ENCODE measurements at regions not wholly inside any gene's neighbourhood (a gene's known extent, or its start where the extent isn't known, plus 50 kb on each side); places are given as distances from the start of the nearest gene placed in this dataset.
"Not testable (repeated sequence)": the region's sequence is repeated elsewhere in the genome, so short reads cannot be mapped to it uniquely, and the experiment has no call there.

DNA sequence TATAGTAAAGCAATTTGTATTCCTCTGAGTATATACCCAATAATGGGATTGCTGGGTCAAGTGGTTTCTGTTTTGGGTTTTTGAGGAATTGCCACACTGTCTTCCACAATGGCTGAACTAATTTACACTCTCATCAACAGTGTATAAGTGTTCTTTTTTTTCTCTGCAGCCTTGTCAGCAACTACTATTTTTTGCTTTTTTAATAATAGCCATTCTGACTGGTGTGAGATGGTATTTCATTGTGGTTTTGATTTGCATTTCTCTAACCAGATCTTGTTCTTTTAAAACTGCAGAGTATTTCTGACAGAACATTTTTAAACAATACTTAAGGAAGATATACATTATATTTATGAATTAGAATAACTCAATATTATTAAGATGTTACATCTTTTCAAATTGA, 1140.5 kb upstream of the CNTN5 start:
- H3K9me3 Mint-ChIP-seq: peaks cover 1% of the 10 kb centered on the region
- DNase-seq: no peak
- H3K36me3 Mint-ChIP-seq: no peaks in the 10 kb centered on the region
- no peaks in the 10 kb centered on the region for H3K27me3 Mint-ChIP-seq
- no peaks in the 10 kb centered on the region for H3K4me1 Mint-ChIP-seq
- H3K4me3 Mint-ChIP-seq: no peak overlapping the region
- H3K27ac Mint-ChIP-seq: no peak overlapping the region

DNA sequence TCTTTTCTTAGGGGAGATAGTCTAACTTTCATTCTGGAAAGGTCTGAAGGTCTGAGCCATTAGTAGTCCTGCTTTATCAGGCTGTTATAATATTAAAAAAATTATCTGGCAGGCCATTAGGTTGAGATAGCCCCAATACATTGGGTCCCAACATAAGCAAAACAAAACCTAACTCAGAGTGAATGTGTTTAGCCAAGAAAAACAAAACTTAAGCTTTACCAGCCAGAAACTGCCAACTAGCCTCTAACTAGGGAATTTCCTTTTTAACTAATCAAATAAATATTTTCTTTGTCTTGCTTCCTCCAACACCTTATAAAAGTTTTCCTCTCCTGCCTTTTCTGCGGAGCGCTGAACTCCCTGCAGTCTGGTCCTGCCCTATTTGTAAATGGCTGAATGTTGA, 1137.7 kb upstream of the CNTN5 start:
- H3K4me3 Mint-ChIP-seq: no peak overlapping the region
- no peaks in the 10 kb centered on the region for H3K4me1 Mint-ChIP-seq
- no peaks in the 10 kb centered on the region for H3K27me3 Mint-ChIP-seq
- peaks cover 1% of the 10 kb centered on the region for H3K9me3 Mint-ChIP-seq
- no peak overlapping the region for H3K27ac Mint-ChIP-seq
- no peak for DNase-seq
- no peaks in the 10 kb centered on the region for H3K36me3 Mint-ChIP-seq

DNA sequence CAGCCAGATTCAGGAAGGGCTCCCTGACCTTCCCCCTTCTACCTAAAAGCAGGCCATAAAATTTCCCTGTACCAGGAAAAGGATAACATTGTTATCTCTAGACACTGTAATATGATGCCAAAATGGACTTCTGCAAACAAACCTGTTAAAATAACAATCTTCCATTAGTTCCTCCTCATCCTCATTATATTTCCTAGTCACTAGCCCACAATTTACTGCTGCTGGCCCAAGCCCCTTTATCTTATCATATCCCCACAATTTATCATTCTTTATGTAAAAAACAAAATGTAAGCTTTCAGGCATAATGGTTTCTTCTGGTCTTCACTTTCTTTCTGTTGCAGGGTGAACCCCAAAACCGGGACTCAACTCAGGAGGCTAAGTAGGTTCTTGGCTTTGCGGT, 1132.1 kb upstream of the CNTN5 start:
- Mint-ChIP-seq H3K27ac (no peak overlapping the region), H3K4me1 (no peaks in the 10 kb centered on the region), H3K9me3 (no peaks in the 10 kb centered on the region), H3K36me3 (no peaks in the 10 kb centered on the region), H3K4me3 (no peak overlapping the region), H3K27me3 (no peaks in the 10 kb centered on the region)
- no peak for DNase-seq

DNA sequence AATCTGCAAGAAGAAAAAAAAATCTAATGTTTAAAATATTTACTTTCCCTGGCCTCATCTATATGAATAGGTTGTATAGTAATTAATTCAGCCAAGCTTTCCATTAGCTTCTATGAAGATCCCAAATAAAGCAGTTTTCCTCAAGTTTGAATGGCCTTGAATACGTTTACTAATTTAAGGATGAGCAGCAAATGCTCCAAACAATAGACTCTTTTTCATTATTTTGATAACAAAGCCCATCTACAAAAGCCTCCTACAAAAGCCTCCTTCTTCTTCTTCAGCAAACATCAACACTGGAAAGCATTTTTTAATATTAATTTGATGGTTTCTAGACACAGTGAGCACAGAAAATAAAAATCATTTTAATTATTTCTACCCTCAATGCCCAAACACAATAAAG, 1130.3 kb upstream of the CNTN5 start:
- Mint-ChIP-seq H3K9me3 (no peaks in the 10 kb centered on the region), H3K4me1 (no peaks in the 10 kb centered on the region), H3K36me3 (no peaks in the 10 kb centered on the region), H3K4me3 (no peak overlapping the region), H3K27ac (no peak overlapping the region), H3K27me3 (no peaks in the 10 kb centered on the region)
- DNase-seq: no peak

DNA sequence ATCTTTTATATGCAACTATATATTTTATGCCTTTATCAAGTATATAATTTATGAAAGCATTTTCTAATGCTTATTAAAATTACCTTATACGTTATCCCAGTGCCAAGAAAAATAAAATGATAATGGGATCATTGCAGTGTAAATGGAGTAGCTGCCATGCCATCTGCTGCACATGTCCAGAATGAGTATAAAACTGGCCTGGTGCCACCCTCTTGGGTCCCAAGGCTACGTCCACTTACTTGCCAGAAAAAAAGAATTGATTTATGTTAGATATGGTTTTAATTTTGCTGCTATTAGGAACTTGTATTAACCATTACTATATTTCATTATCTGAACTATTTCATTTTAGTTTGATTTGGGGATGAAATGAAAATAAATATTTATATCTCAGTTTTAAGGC, 1127.1 kb upstream of the CNTN5 start:
- Mint-ChIP-seq H3K4me3 (no peak overlapping the region), H3K27me3 (no peaks in the 10 kb centered on the region), H3K9me3 (no peaks in the 10 kb centered on the region), H3K27ac (no peak overlapping the region), H3K36me3 (no peaks in the 10 kb centered on the region), H3K4me1 (no peaks in the 10 kb centered on the region)
- no peak for DNase-seq

DNA sequence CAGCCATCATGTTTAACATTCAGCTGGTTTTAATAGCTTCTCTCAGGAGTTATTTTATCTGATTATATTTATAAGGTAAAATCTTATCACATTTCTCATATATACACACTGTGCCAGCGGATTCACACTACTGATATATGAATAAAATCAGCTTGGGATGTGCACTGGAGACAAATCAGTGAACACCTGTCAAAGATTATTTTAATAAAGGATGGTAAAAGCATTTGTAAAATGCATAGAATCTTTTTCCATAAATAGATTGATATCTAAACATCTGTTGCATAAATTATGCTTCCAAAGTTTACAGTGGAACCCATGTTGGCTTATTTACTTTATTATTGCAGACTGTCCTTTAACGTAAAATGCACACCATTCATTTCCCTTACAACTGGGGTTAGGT, 1125.8 kb upstream of the CNTN5 start:
- DNase-seq: no peak
- no peaks in the 10 kb centered on the region for H3K4me1 Mint-ChIP-seq
- H3K4me3 Mint-ChIP-seq: no peak overlapping the region
- no peaks in the 10 kb centered on the region for H3K27me3 Mint-ChIP-seq
- no peaks in the 10 kb centered on the region for H3K9me3 Mint-ChIP-seq
- H3K27ac Mint-ChIP-seq: no peak overlapping the region
- no peaks in the 10 kb centered on the region for H3K36me3 Mint-ChIP-seq

DNA sequence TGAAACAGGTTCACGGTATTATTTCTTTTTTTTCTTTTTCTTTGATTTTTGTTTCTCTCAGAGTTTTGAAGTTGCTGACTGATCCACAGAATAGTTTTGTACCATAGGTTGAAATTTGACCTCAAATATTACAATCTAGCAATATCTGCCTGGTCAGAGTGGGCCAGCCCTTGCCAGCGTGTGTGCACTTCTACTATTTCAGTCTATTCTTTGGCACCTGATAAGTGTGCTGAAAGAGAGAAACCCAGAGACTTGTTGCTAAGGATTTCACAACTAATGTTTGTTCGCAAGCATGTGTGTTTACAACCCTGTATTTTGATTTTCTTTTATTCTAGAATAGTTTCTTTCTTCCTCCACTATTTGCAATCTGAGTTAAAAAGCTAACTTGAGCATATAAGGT, 1125.2 kb upstream of the CNTN5 start:
- Mint-ChIP-seq H3K4me3 (no peak overlapping the region), H3K9me3 (no peaks in the 10 kb centered on the region), H3K36me3 (no peaks in the 10 kb centered on the region)

DNA sequence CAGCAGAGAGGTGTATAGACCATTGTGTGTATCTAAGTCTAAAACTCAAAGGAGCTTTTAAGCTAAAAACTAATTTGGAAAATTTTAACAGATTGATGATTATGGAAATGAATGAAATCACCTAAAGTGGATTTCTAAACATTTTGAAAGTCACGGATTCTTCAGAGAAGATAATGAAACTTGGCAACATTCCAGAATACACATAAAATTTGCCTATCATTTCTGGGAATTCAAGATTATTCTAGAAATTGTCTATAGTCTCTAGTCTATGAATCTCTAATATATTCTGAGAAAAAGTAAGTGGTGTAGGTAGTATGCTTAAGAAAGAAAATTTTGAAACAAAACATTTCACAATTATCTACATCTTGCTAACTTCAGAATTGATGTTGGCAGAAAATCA, 1117.9 kb upstream of the CNTN5 start:
- Mint-ChIP-seq H3K27me3 (no peaks in the 10 kb centered on the region), H3K27ac (no peak overlapping the region), H3K4me3 (no peak overlapping the region)

More for the DNA sequence above, 1125.2 kb upstream of the CNTN5 start:
- Mint-ChIP-seq H3K4me1 (no peaks in the 10 kb centered on the region), H3K27ac (no peak overlapping the region), H3K27me3 (no peaks in the 10 kb centered on the region)
- no peak for DNase-seq

DNA sequence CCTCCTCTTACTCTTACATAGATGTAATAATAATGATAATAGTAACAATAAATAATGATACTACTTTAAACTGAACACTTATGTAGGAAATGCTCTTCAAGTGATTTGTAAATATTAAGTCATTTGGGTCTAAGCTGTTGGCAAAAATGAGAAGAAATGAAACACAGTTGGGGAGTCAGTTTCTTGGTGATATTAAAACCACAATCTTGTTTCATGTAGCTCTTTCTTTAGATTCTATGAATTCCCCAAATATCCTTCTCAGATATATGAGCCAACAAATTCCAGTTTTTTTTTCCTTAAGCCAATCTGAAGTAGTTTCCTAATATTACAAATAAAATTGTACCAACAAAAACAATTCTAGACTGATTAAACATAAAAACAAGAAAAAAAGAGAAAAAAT, 1115.6 kb upstream of the CNTN5 start:
- Mint-ChIP-seq H3K9me3 (peaks cover 8% of the 10 kb centered on the region), H3K4me3 (no peak overlapping the region), H3K27me3 (no peaks in the 10 kb centered on the region), H3K27ac (no peak overlapping the region), H3K4me1 (no peaks in the 10 kb centered on the region), H3K36me3 (no peaks in the 10 kb centered on the region)
- no peak for DNase-seq

More for the DNA sequence above, 1117.9 kb upstream of the CNTN5 start:
- H3K4me1 Mint-ChIP-seq: no peaks in the 10 kb centered on the region
- H3K36me3 Mint-ChIP-seq: no peaks in the 10 kb centered on the region
- no peak for DNase-seq
- H3K9me3 Mint-ChIP-seq: peaks cover 2% of the 10 kb centered on the region

DNA sequence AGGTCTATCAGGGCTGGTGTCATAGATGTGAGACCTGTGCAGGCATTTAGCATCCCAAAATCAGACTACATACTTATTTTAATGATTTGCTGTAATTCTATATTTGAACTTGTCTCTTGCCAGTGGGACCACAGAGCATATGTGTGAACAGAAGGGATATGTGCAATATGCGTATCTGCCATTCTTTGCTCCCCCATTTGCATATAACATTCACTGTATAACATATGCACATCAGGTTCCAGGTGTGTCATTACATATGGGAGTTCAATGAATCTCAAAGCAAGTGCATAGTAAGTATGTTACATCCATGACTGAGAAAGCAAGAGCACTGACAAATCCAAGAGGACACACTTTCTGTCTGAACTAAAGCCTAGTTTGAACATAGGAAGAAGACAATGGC, 1115.1 kb upstream of the CNTN5 start:
- Mint-ChIP-seq H3K4me3 (no peak overlapping the region), H3K4me1 (no peaks in the 10 kb centered on the region), H3K9me3 (peaks cover 8% of the 10 kb centered on the region), H3K36me3 (no peaks in the 10 kb centered on the region), H3K27me3 (no peaks in the 10 kb centered on the region), H3K27ac (no peak overlapping the region)
- DNase-seq: no peak

DNA sequence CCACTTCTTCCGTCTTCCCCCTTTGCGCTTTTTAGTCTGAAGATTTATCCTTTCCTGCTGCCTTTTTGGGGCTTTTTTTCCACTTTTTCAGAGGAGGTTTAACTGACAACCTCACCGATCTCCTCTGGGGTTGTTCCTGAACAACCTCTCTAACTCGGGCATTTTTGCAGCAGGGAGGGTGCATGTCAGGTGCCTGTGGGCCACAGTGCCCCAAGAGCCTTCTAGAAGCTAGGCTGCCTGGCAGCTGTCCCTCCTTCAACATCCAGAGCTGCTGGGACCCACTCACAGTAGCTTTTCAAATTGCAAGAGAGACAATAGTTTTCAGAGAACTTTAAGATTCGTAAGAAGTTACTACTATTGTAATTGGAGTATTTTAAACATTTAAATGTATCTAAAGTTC, 1112.4 kb upstream of the CNTN5 start:
- H3K4me1 Mint-ChIP-seq: no peaks in the 10 kb centered on the region
- H3K27me3 Mint-ChIP-seq: no peaks in the 10 kb centered on the region
- no peaks in the 10 kb centered on the region for H3K36me3 Mint-ChIP-seq

DNA sequence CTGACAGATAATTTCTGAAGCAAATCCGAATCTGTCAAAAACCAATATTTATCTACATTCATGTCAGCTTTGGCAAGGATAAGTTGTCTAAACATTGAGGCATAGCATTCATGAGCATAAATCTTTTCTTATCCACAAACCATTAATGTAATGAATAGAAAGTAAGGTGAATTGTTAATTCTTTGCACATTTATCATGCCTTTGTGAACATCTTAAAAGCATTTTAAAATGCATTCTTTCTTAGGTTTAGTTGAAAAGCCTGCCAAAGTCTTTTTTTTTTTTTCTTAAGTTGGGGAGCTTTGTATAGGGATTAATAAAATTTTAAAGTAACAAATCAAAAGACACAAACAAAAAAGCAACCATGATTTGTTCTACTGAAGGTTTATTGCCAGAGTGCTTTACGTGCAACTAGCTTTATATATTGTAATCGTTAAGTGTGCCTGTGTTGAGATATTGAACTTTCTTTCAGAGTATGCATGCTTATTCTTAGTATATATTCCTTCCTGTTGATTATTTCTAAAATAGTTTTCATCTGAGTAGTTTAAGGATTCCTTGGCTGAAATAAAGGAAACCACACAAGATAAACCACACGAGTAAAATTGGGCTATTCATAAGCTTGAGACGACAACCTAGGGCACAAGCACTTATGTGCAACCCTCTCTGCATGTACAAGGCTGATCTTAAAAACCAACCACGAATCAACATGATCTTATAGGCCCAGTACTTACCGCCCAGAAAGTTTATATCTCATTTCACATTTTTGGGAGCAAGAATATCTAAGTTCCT, 1110.9 kb upstream of the CNTN5 start:
- Mint-ChIP-seq H3K27ac (no peak overlapping the region), H3K36me3 (no peaks in the 10 kb centered on the region), H3K4me1 (no peaks in the 10 kb centered on the region), H3K9me3 (peaks cover 6% of the 10 kb centered on the region), H3K4me3 (no peak overlapping the region), H3K27me3 (no peaks in the 10 kb centered on the region)
- no peak for DNase-seq

More for the DNA sequence above, 1112.4 kb upstream of the CNTN5 start:
- Mint-ChIP-seq H3K27ac (no peak overlapping the region), H3K9me3 (peaks cover 8% of the 10 kb centered on the region), H3K4me3 (no peak overlapping the region)
- DNase-seq: no peak

DNA sequence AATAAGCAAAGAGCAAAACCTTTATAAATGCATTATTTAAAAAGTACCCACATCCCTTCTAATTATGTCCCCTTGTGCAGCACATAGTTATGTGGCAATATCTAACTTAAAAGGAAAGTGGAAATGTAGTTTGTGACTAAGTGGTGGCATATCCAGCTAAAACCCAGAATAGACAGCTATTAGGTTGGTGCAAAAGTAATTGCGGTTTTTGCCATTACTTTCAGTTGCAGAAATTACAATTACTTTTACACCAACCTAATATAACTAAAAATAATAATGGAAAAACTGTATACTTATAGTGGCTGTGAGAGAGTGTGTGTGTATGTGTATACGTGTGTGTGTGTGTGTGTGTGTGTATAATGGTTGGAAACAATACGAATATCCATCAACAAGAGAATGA, 1108.1 kb upstream of the CNTN5 start:
- H3K27ac Mint-ChIP-seq: no peak overlapping the region
- no peaks in the 10 kb centered on the region for H3K27me3 Mint-ChIP-seq
- no peak overlapping the region for H3K4me3 Mint-ChIP-seq
- no peaks in the 10 kb centered on the region for H3K36me3 Mint-ChIP-seq
- H3K9me3 Mint-ChIP-seq: peaks cover 6% of the 10 kb centered on the region
- no peaks in the 10 kb centered on the region for H3K4me1 Mint-ChIP-seq
- no peak for DNase-seq

DNA sequence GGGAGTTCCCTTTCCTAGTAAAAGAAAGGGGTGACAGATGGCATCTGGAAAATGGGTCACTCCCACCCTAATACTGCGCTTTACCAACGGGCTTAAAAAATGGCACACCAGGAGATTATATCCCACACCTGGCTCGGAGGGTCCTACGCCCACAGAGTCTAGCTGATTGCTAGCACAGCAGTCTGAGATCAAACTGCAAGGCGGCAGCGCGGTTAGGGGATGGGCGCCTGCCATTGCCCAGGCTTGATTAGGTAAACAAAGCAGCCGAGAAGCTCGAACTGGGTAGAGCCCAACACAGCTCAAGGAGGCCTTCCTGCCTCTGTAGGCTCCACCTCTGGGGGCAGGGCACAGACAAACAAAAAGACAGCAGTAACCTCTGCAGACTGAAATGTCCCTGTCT, 1097.8 kb upstream of the CNTN5 start:
- H3K27me3 Mint-ChIP-seq, H3K9me3 Mint-ChIP-seq, H3K4me3 Mint-ChIP-seq, H3K36me3 Mint-ChIP-seq, H3K4me1 Mint-ChIP-seq, H3K27ac Mint-ChIP-seq, DNase-seq: not testable (repeated sequence)

DNA sequence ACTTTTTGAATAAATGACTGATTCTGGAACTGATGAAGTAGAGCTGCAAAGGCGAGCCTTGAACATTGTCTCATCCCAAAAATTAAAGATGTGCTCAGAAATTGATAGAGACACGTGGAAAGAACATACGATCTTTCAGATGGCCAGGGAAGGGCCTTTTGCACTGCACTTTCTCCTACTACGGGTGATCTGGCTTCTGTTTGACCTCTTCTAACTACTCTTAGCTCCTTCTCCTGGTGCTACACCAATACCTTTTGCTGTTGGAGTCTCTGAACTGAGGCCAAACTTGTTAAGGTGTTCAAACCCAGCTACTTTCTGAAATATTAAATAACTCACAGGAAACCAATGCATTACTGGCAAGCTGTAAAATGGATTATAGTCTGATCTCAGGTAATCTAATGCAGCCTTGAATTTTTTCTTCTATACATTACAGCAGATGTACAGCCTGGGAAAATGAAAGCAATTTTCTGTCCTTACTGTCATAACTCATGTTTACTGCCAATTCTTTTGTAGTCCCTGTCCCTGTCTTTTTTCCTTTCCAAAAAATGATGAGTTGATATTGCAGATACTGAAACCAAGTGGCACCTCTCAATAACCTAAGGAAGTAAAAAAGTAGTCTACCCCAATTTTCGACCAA, 1086.1 kb upstream of the CNTN5 start:
- H3K36me3 Mint-ChIP-seq: no peaks in the 10 kb centered on the region
- no peaks in the 10 kb centered on the region for H3K27me3 Mint-ChIP-seq
- no peaks in the 10 kb centered on the region for H3K4me1 Mint-ChIP-seq
- H3K4me3 Mint-ChIP-seq: no peak overlapping the region
- no peaks in the 10 kb centered on the region for H3K9me3 Mint-ChIP-seq
- DNase-seq: no peak
- H3K27ac Mint-ChIP-seq: no peak overlapping the region

DNA sequence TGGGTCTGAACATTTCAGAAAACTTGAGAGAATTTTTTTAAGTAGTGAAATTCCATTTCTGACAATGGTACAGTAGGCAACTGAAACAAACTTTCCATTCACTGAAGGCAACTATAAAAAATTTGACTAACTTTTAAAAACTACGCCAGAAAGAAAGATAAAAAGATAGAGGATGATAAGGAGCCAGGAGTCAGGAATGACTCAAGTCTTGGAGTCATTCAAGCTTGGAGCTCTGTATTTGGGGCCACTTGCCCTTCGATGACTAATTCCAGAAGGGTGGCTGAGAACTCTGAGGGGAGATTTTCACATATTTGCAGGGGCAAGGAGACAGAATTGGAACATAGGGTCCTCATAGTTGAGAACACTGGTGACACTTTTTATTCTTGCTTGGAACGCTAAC, 1083.2 kb upstream of the CNTN5 start:
- no peaks in the 10 kb centered on the region for H3K4me1 Mint-ChIP-seq
- no peak for DNase-seq
- no peak overlapping the region for H3K4me3 Mint-ChIP-seq
- H3K27me3 Mint-ChIP-seq: no peaks in the 10 kb centered on the region
- no peaks in the 10 kb centered on the region for H3K36me3 Mint-ChIP-seq
- no peak overlapping the region for H3K27ac Mint-ChIP-seq
- H3K9me3 Mint-ChIP-seq: peaks cover 3% of the 10 kb centered on the region
